GM12892 (cell line): ENCODE measurements at regions not wholly inside any gene's neighbourhood (a gene's known extent, or its start where the extent isn't known, plus 50 kb on each side); places are given as distances from the start of the nearest gene placed in this dataset.

Experiments
- POLR2A ChIP-seq: IDR thresholded peaks from 2 replicates; pipeline ENCODE4 v1.6.1; 2011; ENCODE audit warnings: low read depth, low read length, control low read depth
- POLR2AphosphoS5 ChIP-seq: IDR thresholded peaks from 2 replicates; pipeline ENCODE4 v1.6.1; 2011; ENCODE audit warnings: low read depth, low read length, control low read depth
- TAF1 ChIP-seq: IDR thresholded peaks from 2 replicates; pipeline ENCODE4 v1.6.1; 2011; ENCODE audit warnings: low read depth, mild to moderate bottlenecking, control low read depth, low read length, borderline replicate concordance

GRCh38 chr7:17097668-17098297, 200.7 kb upstream of the AHR start:
- TF ChIP-seq POLR2A (no peak), POLR2AphosphoS5 (no peak), TAF1 (no peak)
